Stimulated activated CD8-positive, alpha-beta memory T cell treated with anti-CD3 and anti-CD28 coated beads, Interleukin-12 subunit alpha, Interleukin-12 subunit beta, amount 100 ng/mL, for 24 hours (primary cell): ENCODE measurements at regions not wholly inside any gene's neighbourhood (a gene's known extent, or its start where the extent isn't known, plus 50 kb on each side); places are given as distances from the start of the nearest gene placed in this dataset.

Experiments used
- DNase-seq: peaks from one replicate; pipeline ENCODE4 v3.0.0-alpha.2; 2020; ENCODE audit errors: extremely low read depth

- no peak for DNase-seq
Measured at GRCh38 chr2:220220009-220220408, 592.6 kb downstream of the SLC4A3 start.

GRCh38 chr2:220221992-220222391 is 594.6 kb downstream of the SLC4A3 start:
- DNase-seq: no peak

- DNase-seq: no peak
Measured at GRCh38 chr2:220224691-220225543, 597.5 kb downstream of the SLC4A3 start.

GRCh38 chr2:220226076-220226475 is 598.6 kb downstream of the SLC4A3 start:
- DNase-seq: no peak

DNA sequence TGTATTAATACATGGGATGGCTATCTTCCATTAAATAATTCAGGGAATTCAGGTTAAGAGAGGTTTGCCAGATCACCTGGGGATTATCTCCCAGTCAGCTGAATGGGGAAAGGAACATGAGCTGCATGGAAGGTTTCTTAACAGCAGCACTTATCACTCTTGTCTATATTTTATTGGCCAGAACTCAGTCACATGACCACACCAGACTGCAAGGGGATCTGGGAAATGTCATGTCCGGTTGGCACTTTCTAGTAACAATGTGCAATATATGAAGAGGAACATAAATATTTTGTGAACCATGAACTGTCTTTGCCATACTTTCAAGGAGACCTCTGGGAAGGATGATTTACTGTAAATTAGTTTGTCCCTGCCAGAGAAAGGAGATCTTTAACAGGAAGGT is 599.1 kb downstream of the SLC4A3 start:
- DNase-seq: no peak

DNA sequence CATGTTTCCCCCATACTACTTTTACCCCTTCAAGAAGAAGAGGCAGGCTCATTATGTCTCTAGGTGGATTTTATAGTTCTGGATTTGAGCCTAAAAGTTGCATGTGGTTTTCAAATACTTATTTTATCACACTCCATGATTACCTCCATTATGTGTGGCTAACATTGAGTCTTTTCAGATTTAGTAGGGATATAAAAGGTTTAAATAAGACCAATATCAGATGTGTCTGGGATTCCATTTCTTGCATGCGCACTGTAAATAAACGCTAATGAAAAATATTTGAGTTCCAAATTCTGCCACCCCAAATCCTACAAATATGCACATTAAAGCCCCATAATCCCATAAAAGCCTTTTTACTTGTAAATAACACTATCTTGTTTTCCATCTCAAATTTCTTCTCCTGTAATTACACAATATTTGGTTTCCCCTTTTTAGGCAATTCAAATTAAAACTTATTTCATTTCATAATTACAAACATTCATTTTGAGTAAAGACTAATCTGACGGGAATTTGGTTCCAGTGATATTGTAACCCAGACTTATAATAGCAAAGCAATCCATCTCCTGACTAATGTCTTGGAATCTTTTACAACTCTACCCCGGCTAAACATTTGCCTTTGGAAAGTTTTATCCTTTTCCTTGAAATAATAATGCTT is 600.0 kb downstream of the SLC4A3 start:
- DNase-seq: no peak

DNA sequence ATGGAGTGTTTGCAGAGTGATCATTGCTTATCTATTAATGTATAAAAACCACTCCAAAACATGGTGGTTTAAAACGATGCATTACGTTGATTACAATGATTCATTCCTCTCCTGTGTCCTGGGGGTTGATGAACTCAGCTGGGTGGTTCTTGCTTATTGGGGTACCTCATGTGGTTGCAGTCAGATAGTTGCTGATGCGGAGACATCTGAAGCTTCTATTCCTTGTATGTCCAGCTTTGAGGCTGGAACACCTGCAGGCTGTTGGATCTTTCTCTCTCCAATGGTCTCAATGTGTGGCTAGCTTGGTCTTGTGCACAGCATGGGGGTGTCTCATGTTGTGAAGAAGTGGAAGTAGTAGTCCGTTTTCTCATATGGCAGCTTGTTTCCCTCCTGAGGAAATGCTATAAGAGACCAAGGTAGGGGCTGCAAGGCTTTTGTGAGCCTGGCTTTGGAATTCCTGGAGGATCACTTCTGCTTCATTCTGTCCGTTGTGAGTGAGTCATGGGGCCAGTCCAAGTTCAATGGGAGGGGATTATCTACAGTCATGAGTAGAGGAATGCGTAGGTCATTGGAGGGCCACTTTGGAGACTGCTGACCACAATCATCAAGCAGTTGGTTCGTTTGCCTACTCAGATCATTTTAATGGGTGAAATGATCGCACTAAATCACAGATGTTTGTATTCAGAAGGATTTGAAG is 601.0 kb downstream of the SLC4A3 start:
- DNase-seq: no peak

- no peak for DNase-seq
Measured at GRCh38 chr2:220240641-220241040, 613.2 kb downstream of the SLC4A3 start.

- no peak for DNase-seq
Measured at GRCh38 chr2:220241423-220241822, 614.0 kb downstream of the SLC4A3 start.

- no peak for DNase-seq
Measured at GRCh38 chr2:220243571-220243970, 616.1 kb downstream of the SLC4A3 start.

DNA sequence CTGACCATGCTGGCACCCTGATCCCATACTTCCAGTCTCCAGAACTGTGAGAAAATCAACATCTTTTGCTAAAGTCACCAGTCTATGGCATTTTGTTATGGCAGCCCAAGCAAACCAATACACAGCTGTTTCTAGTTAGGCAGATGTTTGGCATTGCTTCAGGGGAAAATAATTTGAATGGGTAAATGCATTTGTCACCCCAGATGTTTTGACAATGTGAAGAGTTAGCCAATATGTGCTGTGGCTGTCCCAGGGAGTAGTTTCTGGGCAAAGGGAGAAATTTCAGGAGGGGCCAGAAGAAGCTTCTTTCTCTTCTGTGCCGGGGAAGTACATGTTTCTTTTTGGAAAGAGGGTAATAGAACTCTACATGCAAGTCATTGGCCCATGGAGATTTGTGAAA is 619.0 kb downstream of the SLC4A3 start:
- no peak for DNase-seq

DNA sequence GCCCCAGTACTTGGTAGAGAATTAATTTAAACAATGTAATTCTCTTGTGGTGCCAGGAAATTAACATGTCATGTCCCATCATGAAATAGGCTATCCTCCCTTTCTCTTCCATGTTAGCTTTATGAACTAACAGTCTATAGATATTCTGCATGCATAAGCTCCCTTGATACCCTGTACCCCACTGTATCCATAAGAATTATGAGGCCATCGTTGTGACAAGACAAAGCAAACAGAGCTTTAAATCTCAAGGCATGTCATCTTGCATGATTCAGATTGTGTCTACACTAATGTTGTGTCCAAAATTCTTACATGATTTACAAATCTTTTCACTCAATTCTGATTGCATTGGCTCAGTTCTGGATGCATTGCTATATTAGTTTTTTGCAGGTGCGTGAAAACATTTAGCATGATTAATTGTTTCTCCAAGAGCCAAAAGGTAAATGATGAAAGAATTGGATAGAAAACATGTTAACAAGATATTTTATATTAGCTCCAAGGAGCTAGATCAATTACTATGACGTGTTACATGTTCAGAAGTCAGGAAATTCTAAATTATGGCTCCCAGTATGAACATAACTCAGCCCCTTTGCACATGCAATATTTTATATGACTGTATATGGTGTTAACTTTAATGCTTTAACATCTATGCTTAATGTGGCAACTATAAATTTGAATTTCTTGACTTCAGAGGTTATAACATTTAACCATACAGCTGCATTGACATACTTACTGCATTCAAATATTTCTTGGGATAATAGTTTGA is 620.3 kb downstream of the SLC4A3 start:
- no peak for DNase-seq

- DNase-seq: no peak
Measured at GRCh38 chr2:220259662-220260061, 632.2 kb downstream of the SLC4A3 start.

DNA sequence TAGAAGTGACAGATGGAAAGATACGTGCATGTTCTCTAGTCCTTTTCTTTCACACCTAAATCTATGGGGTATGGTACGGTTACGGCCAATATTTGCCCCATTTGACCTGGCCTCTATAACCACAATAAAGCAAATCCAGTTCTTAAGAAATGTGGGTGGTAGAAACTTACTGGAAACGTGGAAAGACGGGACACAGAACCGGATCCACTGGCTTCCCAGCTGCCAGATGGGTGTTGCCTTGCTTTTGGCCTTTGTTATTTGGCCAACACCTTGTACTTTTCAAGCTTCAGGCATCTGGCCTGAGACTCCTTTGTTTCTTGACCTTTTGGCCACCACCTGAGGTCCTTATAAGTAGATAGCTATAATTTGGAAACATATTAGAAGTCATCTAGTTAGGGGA is 635.9 kb downstream of the SLC4A3 start:
- no peak for DNase-seq

DNA sequence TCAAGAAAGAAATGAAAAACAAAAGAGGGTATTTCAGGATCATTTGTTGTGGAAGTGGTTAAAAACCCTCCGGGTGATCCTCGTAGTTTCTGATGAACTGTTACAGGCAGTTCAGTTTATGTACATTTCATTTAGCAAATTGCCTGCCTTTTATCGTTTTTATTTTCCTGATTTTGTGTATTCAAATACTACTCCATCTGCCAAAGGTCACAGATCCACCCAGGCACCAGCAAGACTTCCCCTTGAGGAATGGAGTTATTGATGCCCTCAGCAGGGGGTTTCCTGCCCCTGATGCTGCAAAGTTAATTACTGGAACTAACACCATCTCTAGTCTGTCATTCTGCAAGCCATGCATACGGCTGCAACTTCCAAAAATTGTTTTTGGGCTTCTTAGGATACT is 641.9 kb downstream of the SLC4A3 start:
- DNase-seq: no peak

DNA sequence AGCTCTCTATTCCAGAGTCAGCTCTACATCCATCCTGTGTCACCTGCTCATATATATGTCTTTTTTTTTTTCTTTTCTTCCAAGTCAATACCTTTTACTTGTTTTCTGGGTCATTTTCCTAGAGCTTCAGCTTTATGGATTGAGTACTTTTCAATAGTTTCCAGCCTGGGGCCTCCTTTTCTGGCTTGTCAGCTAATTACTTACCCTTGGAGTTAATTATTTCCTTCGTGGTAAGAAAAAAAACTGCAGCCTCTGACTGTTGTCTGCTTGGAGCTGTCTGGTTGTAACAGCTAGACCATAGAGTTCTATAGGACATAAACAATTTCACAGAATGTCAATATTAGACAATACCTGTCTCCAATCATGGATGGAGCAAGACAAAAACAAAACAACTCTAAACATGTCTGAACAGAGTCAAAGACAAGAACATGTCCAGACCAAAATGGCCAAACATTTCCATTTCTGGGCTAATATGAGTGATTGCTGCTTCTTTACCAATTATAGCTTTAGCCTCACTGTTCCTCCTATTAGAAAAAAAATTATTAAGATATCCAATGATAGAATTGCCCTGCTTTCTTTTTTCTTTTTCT is 643.1 kb downstream of the SLC4A3 start:
- no peak for DNase-seq

GRCh38 chr2:220272656-220273055 is 645.2 kb downstream of the SLC4A3 start:
- DNase-seq: no peak

- DNase-seq: no peak
Measured at GRCh38 chr2:220273082-220273481, 645.7 kb downstream of the SLC4A3 start.

- DNase-seq: no peak
Measured at GRCh38 chr2:220275454-220275853, 648.0 kb downstream of the SLC4A3 start.

GRCh38 chr2:220276741-220277444 is 649.5 kb downstream of the SLC4A3 start:
- DNase-seq: no peak

DNA sequence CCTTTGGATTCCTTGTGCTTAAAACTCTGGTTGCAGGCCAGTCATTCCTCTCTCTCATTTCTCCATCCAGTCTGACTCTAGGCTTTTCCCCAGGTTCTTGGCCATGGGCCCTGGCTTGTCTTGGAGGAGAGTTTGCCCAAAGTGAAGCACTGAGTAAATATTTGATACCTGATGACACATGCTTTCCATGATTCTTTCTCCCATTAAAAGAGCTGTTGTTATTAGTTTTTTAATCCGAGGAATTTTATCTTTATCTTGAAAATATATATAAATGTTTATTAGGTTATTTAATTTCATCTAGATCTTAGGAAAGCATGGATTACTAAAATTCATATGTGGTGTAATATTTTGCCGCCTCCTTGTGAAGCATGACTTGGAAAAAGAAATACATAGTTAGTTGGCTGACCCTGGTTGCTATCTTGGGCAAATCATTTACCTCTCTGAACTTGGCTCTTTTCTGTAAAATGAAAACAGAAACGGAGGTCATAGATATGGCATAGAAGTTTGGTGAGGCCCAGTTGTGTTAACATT is 650.1 kb downstream of the SLC4A3 start:
- no peak for DNase-seq
